ENCODE measurements at regions not wholly inside any gene's neighbourhood (a gene's known extent, or its start where the extent isn't known, plus 50 kb on each side); places are given as distances from the start of the nearest gene placed in this dataset.

- TF ChIP-seq CTCF (conservative IDR thresholded peaks at IDR 0.05), result no peak
- no peak for TF ChIP-seq ZFX (IDR thresholded peaks at IDR 0.05)
Observed at GRCh38 chr9:126164796-126165525, 161.7 kb upstream of the MVB12B start.

Data from C4-2B (cell line).